A673 (cell line): ENCODE measurements at regions not wholly inside any gene's neighbourhood (a gene's known extent, or its start where the extent isn't known, plus 50 kb on each side); places are given as distances from the start of the nearest gene placed in this dataset.

Experiments
- BruUV-seq: library from RNA; stranded (reverse); fragments of 400-500 nt; replicated peaks from 2 replicates; lab custom pipeline; 2021; lab: Mats Ljungman, UMichigan
- CTCF ChIA-PET: fragments of 300-600 bp; sonication (Branson Sonifier 250); formaldehyde crosslinking; loops from one replicate; lab custom pipeline; 2022; ENCODE audit warnings: antibody characterized with exemption; lab: Charles Lee
- POLR2A ChIA-PET: fragments of 300-600 bp; sonication (Branson Sonifier 250); formaldehyde crosslinking; loops from one replicate; lab custom pipeline; 2022; ENCODE audit warnings: antibody characterized with exemption; ENCODE audit not compliant: low non-redundant PET; lab: Charles Lee
- DNase-seq: peaks from one replicate; pipeline ENCODE4 v3.0.0-alpha.2; 2015; ENCODE audit warnings: low spot score
- H3K27ac ChIP-seq: fragments of 200-600 bp; sonication (generic); 2 replicates; pipeline ENCODE4 v1.5.1; 2016; ENCODE audit warnings: mixed run types, low read depth, mild to moderate bottlenecking, mixed read lengths, antibody characterized with exemption, low read length; ENCODE audit not compliant: poor library complexity, severe bottlenecking
- H3K27me3 ChIP-seq: fragments of 200-600 bp; sonication (generic); replicated peaks from 2 replicates; pipeline ENCODE4 v1.6.1; 2017; ENCODE audit warnings: mixed run types, low read depth, mild to moderate bottlenecking, mixed read lengths, antibody characterized with exemption, low read length; ENCODE audit not compliant: insufficient read depth, poor library complexity
- H3K36me3 ChIP-seq: fragments of 200-600 bp; sonication (generic); 2 replicates; pipeline ENCODE4 v1.6.1; 2016; ENCODE audit warnings: mixed run types, mild to moderate bottlenecking, mixed read lengths, antibody characterized with exemption, low read length; ENCODE audit not compliant: insufficient read depth, poor library complexity, severe bottlenecking
- H3K4me1 ChIP-seq: fragments of 200-600 bp; sonication (generic); 2 replicates; pipeline ENCODE4 v1.6.1; 2017; ENCODE audit warnings: mixed run types, mild to moderate bottlenecking, mixed read lengths, antibody characterized with exemption, low read length; ENCODE audit not compliant: insufficient read depth, poor library complexity, severe bottlenecking
- H3K4me3 ChIP-seq: fragments of 200-600 bp; sonication (generic); 2 replicates; pipeline ENCODE4 v1.5.1; 2016; ENCODE audit warnings: low read depth, mixed run types, mild to moderate bottlenecking, mixed read lengths, low read length; ENCODE audit not compliant: poor library complexity, severe bottlenecking
- H3K9me3 ChIP-seq: fragments of 200-600 bp; sonication (generic); 2 replicates; pipeline ENCODE4 v1.6.1; 2016; ENCODE audit warnings: mixed run types, low read depth, mild to moderate bottlenecking, mixed read lengths, antibody characterized with exemption, low read length; ENCODE audit not compliant: poor library complexity, severe bottlenecking
- EZH2 ChIP-seq: fragments of 200-600 bp; sonication (generic); IDR thresholded peaks from 2 replicates; pipeline ENCODE4 v1.6.1; 2017; ENCODE audit warnings: borderline replicate concordance, low read depth, mild to moderate bottlenecking, mixed read lengths, antibody characterized with exemption, low read length; ENCODE audit not compliant: poor library complexity, severe bottlenecking
- intact Hi-C: fragments of 100-400 bp; cut with micrococcal nuclease; formaldehyde crosslinking; loops from one replicate; pipeline ENCODE4 v1.10.0; 2022; ENCODE audit not compliant: unreplicated experiment
- TF ChIP-seq, protein P1 (sequence below): fragments of 300-800, 200-600 bp; sonication (generic); conservative IDR thresholded peaks from 2 replicates; pipeline ENCODE4 v1.5.1; 2017; ENCODE audit warnings: low read depth, mild to moderate bottlenecking, antibody characterized with exemption, low read length, moderate library complexity, mixed read lengths

DNA sequence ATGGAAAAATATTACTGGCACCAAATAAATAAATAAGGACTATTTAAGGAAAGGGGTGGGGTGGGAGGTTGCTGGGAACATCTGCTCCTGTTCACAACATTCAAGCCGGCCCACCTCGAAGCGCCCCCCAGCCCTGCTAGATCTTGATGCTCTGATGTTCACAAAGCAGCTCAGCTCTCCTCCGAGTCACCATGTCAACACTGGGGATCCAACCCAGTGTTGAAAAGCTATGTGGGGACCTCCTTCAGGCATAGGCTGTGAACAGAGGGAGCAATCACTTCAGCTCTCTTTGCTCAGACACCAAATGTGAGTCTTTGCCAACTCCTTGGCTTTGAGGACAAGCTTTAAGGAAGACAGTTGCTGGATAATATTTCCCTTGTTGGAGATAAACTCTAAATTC lies 176.8 kb upstream of the NT5E start:
- Histone ChIP-seq H3K9me3 (no peaks in the 10 kb centered on the region), H3K36me3 (no peaks in the 10 kb centered on the region), H3K4me1 (no peaks in the 10 kb centered on the region), H3K4me3 (no peak overlapping the region), H3K27me3 (no peaks in the 10 kb centered on the region), H3K27ac (no peak overlapping the region)
- intact Hi-C loops, result no loop called here
- ChIA-PET CTCF (no interaction called here), POLR2A (no interaction called here)
- no peak for DNase-seq
- BruUV-seq, result no TSS peak
- TF ChIP-seq, protein P1, sequence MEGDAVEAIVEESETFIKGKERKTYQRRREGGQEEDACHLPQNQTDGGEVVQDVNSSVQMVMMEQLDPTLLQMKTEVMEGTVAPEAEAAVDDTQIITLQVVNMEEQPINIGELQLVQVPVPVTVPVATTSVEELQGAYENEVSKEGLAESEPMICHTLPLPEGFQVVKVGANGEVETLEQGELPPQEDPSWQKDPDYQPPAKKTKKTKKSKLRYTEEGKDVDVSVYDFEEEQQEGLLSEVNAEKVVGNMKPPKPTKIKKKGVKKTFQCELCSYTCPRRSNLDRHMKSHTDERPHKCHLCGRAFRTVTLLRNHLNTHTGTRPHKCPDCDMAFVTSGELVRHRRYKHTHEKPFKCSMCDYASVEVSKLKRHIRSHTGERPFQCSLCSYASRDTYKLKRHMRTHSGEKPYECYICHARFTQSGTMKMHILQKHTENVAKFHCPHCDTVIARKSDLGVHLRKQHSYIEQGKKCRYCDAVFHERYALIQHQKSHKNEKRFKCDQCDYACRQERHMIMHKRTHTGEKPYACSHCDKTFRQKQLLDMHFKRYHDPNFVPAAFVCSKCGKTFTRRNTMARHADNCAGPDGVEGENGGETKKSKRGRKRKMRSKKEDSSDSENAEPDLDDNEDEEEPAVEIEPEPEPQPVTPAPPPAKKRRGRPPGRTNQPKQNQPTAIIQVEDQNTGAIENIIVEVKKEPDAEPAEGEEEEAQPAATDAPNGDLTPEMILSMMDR, result no peak
- TF ChIP-seq EZH2, result no peak

DNA sequence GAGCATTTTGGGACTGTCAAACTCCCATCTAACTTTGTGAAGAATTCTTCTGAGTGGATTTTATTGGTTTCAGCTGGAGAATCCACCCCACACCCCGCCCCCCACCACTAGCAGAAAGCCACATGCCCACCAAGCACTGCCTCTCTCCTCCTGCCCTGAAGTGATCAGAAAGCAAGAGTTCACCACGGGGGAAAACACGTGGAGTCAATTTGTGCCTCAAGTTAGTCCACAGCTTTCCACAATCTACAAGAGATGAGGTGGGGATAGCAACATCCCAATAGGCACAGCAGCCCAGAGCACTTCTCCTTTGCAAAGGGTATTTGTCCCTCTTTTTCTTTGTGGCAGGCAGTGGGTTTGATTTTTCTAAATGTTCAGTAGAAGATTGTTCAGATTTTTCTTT lies 177.3 kb upstream of the NT5E start:
- ChIA-PET POLR2A (no interaction called here), CTCF (no interaction called here)
- intact Hi-C loops, result no loop called here
- Histone ChIP-seq H3K36me3 (no peaks in the 10 kb centered on the region), H3K27me3 (no peaks in the 10 kb centered on the region), H3K9me3 (no peaks in the 10 kb centered on the region), H3K4me3 (no peak overlapping the region), H3K4me1 (no peaks in the 10 kb centered on the region), H3K27ac (no peak overlapping the region)
- TF ChIP-seq, protein P1, result no peak
- no peak for TF ChIP-seq EZH2
- no peak for DNase-seq
- no TSS peak for BruUV-seq

DNA sequence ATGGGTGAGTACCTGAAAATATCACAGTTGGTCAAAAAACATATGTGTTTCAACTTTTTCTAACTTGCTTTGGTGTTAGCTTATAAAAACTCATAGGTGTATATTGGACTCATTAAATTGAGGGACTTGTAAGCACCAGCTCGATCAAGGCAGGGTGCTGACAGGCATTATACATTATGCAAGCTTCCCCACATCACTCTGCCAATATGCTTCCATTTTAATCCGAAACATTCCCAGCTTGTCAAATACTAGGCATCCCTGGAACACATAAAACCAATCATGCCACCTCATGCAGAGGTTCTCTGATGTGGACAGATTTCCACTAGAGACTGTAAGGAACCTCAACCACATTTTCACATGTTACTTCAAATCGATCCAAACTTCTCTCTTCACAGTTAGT lies 187.3 kb upstream of the NT5E start:
- H3K9me3 ChIP-seq, result no peaks in the 10 kb centered on the region
- POLR2A ChIA-PET, result no interaction called here
- H3K27ac ChIP-seq, result no peak overlapping the region
- H3K4me3 ChIP-seq, result no peak overlapping the region
- BruUV-seq, result no TSS peak
- CTCF ChIA-PET, result no interaction called here
- TF ChIP-seq EZH2, result no peak
- TF ChIP-seq, protein P1, result no peak
- H3K4me1 ChIP-seq, result no peaks in the 10 kb centered on the region
- intact Hi-C loops, result no loop called here
- no peaks in the 10 kb centered on the region for H3K27me3 ChIP-seq
- DNase-seq, result no peak
- no peaks in the 10 kb centered on the region for H3K36me3 ChIP-seq
